Panc1 (cell line): ENCODE measurements at regions not wholly inside any gene's neighbourhood (a gene's known extent, or its start where the extent isn't known, plus 50 kb on each side); places are given as distances from the start of the nearest gene placed in this dataset.

Experiments
- POLR2AphosphoS5 ChIP-seq: IDR thresholded peaks from 2 replicates; pipeline ENCODE4 v1.6.1; 2012; ENCODE audit warnings: mild to moderate bottlenecking, low read depth, low read length, moderate library complexity
- SIN3A ChIP-seq: IDR thresholded peaks from 2 replicates; pipeline ENCODE4 v1.6.1; 2012; ENCODE audit warnings: low read depth, mild to moderate bottlenecking, low read length, moderate library complexity, borderline replicate concordance; ENCODE audit not compliant: insufficient read depth
- TCF7L2 ChIP-seq: IDR thresholded peaks from 2 replicates; pipeline ENCODE4 v1.6.1; 2011; ENCODE audit warnings: mild to moderate bottlenecking, low read depth, low read length, inconsistent platforms
- TF ChIP-seq, protein P1 (sequence below): fragments of 450-650 bp; IDR thresholded peaks from 2 replicates; pipeline ENCODE4 v1.5.1; 2017; ENCODE audit warnings: mild to moderate bottlenecking
- TF ChIP-seq, protein P2 (sequence below), 2 experiments: IDR thresholded peaks; 2 replicates each; pipeline ENCODE4 v1.6.1; 2011 to 2012; ENCODE audit warnings: low read depth in 2 of 2, control low read depth in 1 of 2, low read length in 1 of 2, mild to moderate bottlenecking in 1 of 2, moderate library complexity in 1 of 2; ENCODE audit not compliant: insufficient read depth in 1 of 2

DNA sequence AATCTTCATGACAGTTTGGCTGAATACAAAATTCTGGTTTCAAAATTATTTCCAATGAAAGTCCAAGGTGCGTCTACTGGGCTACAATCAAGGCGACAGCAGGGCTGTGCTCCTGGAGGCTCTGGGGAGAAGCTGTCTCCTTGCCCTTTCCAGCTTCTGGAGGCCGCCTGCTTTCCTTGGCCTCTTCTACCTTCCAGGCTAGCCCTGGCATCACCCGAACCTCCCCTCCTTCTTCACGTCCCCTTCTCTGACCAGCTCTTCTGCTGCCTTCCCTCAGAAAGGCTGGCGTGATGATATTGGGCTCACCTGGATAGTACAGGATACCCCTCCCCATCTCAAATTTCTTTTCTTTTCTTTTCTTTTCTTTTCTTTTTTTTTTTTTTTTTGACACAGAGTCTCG, 115.5 kb downstream of the KCNF1 start:
- TF ChIP-seq, protein P1, sequence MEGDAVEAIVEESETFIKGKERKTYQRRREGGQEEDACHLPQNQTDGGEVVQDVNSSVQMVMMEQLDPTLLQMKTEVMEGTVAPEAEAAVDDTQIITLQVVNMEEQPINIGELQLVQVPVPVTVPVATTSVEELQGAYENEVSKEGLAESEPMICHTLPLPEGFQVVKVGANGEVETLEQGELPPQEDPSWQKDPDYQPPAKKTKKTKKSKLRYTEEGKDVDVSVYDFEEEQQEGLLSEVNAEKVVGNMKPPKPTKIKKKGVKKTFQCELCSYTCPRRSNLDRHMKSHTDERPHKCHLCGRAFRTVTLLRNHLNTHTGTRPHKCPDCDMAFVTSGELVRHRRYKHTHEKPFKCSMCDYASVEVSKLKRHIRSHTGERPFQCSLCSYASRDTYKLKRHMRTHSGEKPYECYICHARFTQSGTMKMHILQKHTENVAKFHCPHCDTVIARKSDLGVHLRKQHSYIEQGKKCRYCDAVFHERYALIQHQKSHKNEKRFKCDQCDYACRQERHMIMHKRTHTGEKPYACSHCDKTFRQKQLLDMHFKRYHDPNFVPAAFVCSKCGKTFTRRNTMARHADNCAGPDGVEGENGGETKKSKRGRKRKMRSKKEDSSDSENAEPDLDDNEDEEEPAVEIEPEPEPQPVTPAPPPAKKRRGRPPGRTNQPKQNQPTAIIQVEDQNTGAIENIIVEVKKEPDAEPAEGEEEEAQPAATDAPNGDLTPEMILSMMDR: no peak
- TF ChIP-seq, protein P2, sequence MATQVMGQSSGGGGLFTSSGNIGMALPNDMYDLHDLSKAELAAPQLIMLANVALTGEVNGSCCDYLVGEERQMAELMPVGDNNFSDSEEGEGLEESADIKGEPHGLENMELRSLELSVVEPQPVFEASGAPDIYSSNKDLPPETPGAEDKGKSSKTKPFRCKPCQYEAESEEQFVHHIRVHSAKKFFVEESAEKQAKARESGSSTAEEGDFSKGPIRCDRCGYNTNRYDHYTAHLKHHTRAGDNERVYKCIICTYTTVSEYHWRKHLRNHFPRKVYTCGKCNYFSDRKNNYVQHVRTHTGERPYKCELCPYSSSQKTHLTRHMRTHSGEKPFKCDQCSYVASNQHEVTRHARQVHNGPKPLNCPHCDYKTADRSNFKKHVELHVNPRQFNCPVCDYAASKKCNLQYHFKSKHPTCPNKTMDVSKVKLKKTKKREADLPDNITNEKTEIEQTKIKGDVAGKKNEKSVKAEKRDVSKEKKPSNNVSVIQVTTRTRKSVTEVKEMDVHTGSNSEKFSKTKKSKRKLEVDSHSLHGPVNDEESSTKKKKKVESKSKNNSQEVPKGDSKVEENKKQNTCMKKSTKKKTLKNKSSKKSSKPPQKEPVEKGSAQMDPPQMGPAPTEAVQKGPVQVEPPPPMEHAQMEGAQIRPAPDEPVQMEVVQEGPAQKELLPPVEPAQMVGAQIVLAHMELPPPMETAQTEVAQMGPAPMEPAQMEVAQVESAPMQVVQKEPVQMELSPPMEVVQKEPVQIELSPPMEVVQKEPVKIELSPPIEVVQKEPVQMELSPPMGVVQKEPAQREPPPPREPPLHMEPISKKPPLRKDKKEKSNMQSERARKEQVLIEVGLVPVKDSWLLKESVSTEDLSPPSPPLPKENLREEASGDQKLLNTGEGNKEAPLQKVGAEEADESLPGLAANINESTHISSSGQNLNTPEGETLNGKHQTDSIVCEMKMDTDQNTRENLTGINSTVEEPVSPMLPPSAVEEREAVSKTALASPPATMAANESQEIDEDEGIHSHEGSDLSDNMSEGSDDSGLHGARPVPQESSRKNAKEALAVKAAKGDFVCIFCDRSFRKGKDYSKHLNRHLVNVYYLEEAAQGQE (IDR thresholded peaks at IDR 0.05; ENCODE audit: insufficient read depth in 1 of 2, low read depth in 2 of 2, low read length in 1 of 2): no peak
- TF ChIP-seq TCF7L2: no peak
- no peak for TF ChIP-seq SIN3A
- no peak for TF ChIP-seq POLR2AphosphoS5
